LNCaP clone FGC (cell line): ENCODE measurements at regions not wholly inside any gene's neighbourhood (a gene's known extent, or its start where the extent isn't known, plus 50 kb on each side); places are given as distances from the start of the nearest gene placed in this dataset.

ENCODE experiments used
- DNase-seq: peaks from one replicate; pipeline ENCODE4 v3.0.0-alpha.2; 2011; ENCODE audit warnings: low read depth
- H3K4me3 ChIP-seq: 2 replicates; pipeline ENCODE4 v1.5.1; 2011; ENCODE audit warnings: mild to moderate bottlenecking, low read depth, low read length, control low read depth
- TF ChIP-seq, protein P1 (sequence below): IDR thresholded peaks from 2 replicates; pipeline ENCODE4 v1.5.1; 2012; ENCODE audit warnings: mild to moderate bottlenecking; ENCODE audit not compliant: control insufficient read depth, insufficient read depth; ENCODE audit errors: extremely low read depth

DNA sequence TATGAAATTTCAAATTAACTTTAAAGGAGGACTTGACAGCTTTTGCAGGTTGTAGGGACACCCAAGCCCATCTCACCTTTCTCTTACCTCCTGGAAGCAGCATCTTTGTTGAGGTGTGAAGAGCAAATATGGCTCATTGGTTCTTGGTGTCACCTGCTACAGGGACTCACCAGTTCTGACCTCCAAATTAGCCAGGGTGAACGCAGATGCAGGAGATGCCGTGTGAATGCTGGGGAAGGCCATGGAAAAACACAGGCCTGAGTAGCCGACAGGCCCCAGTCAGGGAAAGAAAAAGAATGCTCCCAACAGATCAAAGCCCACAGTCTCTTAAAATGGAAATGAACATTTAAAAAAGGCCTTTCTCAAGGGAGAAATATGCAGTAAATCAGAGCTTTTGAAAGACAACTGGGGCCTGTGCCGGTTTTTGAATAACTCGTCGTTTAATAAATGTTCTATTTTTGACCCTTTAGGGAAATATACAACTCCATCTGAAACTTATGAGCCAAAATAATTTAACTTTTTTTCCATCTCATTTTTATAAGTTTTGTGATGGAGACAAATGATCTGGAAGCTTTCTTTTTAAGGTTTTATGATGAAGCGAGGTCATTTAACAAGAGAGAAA, 167.5 kb downstream of the CD83 start:
- no peak for DNase-seq
- TF ChIP-seq, protein P1, sequence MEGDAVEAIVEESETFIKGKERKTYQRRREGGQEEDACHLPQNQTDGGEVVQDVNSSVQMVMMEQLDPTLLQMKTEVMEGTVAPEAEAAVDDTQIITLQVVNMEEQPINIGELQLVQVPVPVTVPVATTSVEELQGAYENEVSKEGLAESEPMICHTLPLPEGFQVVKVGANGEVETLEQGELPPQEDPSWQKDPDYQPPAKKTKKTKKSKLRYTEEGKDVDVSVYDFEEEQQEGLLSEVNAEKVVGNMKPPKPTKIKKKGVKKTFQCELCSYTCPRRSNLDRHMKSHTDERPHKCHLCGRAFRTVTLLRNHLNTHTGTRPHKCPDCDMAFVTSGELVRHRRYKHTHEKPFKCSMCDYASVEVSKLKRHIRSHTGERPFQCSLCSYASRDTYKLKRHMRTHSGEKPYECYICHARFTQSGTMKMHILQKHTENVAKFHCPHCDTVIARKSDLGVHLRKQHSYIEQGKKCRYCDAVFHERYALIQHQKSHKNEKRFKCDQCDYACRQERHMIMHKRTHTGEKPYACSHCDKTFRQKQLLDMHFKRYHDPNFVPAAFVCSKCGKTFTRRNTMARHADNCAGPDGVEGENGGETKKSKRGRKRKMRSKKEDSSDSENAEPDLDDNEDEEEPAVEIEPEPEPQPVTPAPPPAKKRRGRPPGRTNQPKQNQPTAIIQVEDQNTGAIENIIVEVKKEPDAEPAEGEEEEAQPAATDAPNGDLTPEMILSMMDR: no peak
- H3K4me3 ChIP-seq: no peak overlapping the region

DNA sequence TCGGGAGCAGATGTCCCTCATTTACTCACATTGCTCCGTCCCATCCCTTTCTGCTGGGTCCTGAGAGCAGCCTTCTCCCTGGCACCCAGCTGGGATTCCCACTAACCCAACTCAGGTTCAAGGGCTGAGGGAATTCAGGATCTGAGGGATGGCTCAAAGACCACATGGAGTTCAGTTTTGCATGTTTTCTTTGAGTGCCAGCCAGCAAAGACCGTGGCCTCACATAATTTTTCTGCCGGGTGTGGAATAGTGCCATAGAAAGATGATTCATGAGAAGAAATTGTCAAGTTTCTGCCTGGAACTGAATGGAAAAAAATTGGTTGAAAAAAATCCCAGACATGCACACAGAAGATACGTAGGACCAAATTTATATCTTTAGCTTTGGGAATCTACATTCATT, 168.6 kb downstream of the CD83 start:
- H3K4me3 ChIP-seq: no peak overlapping the region
- TF ChIP-seq, protein P1: no peak
- DNase-seq: no peak

DNA sequence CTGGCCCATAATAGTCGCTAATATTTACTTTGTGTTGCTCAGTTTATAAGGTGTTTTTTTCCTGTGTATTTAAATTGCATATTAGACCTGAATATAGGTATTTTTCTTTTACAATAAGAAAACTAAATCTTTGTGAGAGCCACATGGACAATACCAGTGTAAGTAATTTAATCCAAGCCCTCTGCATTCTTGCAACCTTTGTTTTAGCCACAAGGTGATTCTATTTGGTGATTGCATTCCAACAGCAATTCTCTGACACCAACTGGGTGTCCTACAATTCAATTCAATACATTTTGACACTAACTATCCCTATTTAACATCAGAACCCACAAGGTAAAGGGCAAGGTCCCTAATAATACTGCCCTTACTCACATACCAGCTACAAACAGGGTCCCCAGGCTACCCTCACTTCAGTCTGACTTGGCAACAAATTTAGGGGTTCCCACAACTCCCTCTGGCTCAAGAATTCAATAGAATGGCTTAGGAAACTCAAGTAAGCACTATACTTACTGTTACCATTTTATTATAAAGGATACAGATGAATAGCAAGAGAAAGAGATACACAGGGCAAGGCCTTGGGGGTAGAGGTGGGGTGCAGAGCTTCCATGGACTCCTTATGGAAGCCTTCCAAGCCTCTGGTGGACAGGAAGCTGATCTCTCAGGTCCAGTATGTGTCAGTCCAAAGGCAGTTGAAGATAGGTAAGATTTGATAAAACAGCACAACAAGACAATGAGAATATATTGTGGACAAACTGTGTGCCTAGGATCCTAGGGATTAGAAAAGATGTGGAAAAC, 169.3 kb downstream of the CD83 start:
- H3K4me3 ChIP-seq: no peak overlapping the region
- no peak for DNase-seq
- TF ChIP-seq, protein P1: no peak

DNA sequence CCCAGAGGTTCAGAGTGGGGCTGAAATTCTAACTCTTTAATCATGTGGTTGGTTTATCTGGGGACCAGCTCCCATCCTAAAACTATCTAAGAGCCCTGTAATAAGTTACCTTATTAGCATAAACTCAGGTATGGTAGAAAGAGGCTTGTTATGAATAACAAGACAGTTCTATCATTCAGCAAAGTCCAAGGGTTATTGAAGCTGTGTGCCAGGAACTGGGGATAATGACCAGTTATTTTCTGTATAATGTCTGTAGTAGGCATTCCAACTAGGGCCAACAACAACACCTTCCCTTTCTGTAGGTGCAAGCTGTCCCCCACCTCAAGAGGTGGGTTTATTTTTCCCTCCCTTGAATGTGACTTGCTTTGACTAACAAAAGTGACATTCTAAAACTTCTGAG, 170.1 kb downstream of the CD83 start:
- TF ChIP-seq, protein P1: no peak
- no peak for DNase-seq
- no peak overlapping the region for H3K4me3 ChIP-seq

DNA sequence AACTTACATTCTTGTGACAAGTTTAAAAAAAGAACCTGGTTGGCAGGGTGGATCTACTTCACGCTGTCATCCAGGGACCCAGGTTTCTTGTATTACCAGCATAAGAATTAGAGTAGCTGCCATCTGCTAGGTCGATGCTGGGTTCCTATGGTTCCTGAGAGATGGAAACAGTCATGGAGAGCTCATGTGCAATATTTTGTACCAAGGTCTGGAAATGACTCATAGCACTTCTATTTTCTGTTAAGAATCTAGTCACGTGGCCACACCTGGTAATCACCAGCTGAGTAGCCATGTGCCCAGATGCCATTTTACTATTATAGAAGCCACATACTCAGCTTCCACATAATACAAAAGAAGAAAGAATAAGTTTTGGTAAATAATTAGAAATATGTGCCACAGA, 171.3 kb downstream of the CD83 start:
- no peak for DNase-seq
- TF ChIP-seq, protein P1: no peak
- no peak overlapping the region for H3K4me3 ChIP-seq

DNA sequence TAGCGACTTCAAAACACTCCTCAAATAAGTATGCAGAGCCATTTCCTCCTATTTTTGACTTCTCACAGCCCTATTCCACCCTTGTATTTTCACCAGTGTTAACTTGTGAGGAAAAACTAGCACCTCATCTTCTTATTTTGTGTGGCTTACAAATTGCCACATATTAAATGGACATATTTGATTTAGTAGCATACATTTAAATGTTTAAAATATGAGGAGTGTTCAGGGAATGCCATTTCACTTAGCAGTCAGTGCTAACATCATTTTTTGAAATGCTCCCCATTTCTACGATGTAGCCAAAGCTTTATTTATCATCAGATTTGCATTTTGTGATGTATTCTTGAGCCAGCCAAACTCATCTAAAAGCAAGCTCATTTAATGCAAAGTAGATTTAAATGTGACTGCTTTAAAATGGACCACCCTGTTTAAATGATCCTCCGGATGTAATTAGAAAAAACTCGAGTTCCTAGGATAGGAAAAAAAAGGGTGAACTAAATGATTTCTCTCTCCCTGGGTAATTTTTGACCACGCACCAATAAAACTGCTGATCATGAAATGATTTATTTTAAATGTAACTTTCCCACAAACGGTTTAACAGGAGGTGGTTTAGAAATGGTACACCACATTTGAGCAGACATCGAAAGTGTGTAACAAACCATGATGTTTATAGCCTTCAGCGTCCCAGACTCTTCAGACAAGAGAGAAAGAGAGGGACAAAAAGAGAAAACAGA, 172.6 kb downstream of the CD83 start:
- no peak for DNase-seq
- H3K4me3 ChIP-seq: no peak overlapping the region

More for the DNA sequence above, 172.6 kb downstream of the CD83 start:
- TF ChIP-seq, protein P1: no peak
